ENCODE measurements at regions not wholly inside any gene's neighbourhood (a gene's known extent, or its start where the extent isn't known, plus 50 kb on each side); places are given as distances from the start of the nearest gene placed in this dataset.
"Not testable (repeated sequence)": the region's sequence is repeated elsewhere in the genome, so short reads cannot be mapped to it uniquely, and the experiment has no call there.

DNA sequence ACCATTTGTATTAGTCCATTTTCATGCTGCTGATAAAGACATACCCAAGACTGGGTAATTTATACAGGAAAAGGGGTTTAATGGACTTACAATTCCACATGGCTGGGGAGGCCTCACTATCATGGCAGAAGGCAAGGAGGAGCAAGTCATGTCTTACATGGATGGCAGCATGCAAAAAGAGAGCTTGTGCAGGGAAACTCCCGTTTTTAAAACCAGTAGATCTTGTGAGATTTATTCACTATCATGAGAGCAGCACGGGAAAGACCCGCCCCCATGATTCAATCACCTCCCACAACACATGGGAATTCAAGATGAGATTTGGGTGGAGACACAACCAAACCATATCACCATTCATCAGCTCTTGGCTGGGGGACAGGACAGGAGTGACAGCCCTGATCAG is 189.0 kb downstream of the UACA start:
- H3K36me3 Mint-ChIP-seq; H3K9me3 ChIP-seq (ENCODE audit: control insufficient read depth in 2 of 3, low read length in 3 of 3); ATAC-seq; DNase-seq; H3K4me3 Mint-ChIP-seq; H3K4me1 ChIP-seq (ENCODE audit: control insufficient read depth in 2 of 2, insufficient read depth in 2 of 2, low read length in 2 of 2); H3K4me3 ChIP-seq (ENCODE audit: low read length); intact Hi-C loops (cut with micrococcal nuclease); H3K27me3 ChIP-seq (ENCODE audit: control insufficient read depth in 2 of 2, insufficient read depth in 2 of 2, low read length in 2 of 2); CTCF ChIA-PET; H3K36me3 ChIP-seq (ENCODE audit: control insufficient read depth in 2 of 3, insufficient read depth in 3 of 3, low read length in 3 of 3); H3K27ac ChIP-seq (ENCODE audit: low read depth, low read length): not testable (repeated sequence)
- Mint-ChIP-seq H3K27ac (peak overlapping the region in 2 of 9 donors; percentile 68 to 72), H3K4me1 (peaks cover 3 to 15% (median 10%) of the 10 kb centered on the region in 7 donors), H3K9me3 (peaks cover 0 to 18% (median 4%) of the 10 kb centered on the region in 11 donors), H3K27me3 (peaks cover 0 to 31% (median 0%) of the 10 kb centered on the region in 5 donors)
- POLR2A ChIA-PET = interaction anchor here (0.6 to 0.9 kb wide), 2 partner anchors 14 to 38 kb away, joined by 3 read pairs; no protein-coding TSS in a partner anchor

DNA sequence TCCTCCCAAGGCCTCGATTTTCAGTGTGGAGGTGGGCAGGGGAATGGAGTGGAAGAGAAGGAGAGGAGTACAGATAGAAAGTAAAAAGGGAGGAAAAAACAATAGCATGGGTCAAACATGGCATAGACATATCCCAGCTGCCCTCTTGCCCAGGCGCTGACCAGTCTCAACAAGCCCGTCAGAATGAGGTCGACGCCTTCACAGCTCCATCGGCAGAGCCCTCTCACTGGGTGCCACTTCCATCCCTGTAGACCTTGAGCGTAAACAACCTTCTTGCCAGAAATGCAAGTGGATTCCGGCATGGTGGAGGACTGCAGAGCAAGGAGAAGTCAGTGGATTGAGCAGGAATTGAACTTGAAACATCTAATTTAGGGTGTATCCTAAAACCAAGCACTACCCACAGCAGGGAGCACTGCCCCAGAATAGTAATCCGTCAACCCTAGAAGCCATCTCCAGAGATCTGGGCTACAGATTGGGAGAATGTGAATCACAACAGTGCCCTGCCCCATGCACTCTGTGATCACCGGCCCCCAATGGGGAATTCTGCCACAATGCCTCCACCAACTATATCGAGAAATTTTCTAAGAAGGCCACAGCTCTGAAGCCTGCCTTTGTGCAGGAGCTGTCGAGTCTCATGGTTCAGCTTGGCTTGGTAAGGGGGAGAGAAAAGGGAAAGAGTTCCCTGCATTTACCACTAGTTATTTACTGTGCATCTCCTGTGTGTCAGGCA is 190.1 kb downstream of the UACA start:
- peak overlapping the region in 1 of 9 donors; percentile 6 for H3K27ac Mint-ChIP-seq
- no peak overlapping the region for H3K4me3 Mint-ChIP-seq
- POLR2A ChIA-PET = no interaction called here
- no peaks in the 10 kb centered on the region for H3K9me3 ChIP-seq (ENCODE audit: control insufficient read depth in 2 of 3, low read length in 3 of 3)
- peaks cover 0 to 4% of the 10 kb centered on the region in 2 donors for H3K4me1 ChIP-seq (ENCODE audit: control insufficient read depth in 2 of 2, insufficient read depth in 2 of 2, low read length in 2 of 2)
- H3K9me3 Mint-ChIP-seq = peaks cover 0 to 18% (median 4%) of the 10 kb centered on the region in 11 donors
- CTCF ChIA-PET = interaction anchor here (0.6 kb wide), 1 partner anchor 152 kb away, joined by 4 read pairs; no protein-coding TSS in a partner anchor
- no peak overlapping the region for H3K27ac ChIP-seq (ENCODE audit: low read depth, low read length)
- no peak overlapping the region for H3K4me3 ChIP-seq (ENCODE audit: low read length)
- peaks cover 4 to 6% (median 5%) of the 10 kb centered on the region in 5 donors for H3K36me3 Mint-ChIP-seq
- ATAC-seq (no peak), DNase-seq (no peak)
- peaks cover 0 to 28% (median 0%) of the 10 kb centered on the region in 5 donors for H3K27me3 Mint-ChIP-seq
- peaks cover 3 to 15% (median 10%) of the 10 kb centered on the region in 7 donors for H3K4me1 Mint-ChIP-seq
- H3K27me3 ChIP-seq (ENCODE audit: control insufficient read depth in 2 of 2, insufficient read depth in 2 of 2, low read length in 2 of 2) = no peaks in the 10 kb centered on the region
- H3K36me3 ChIP-seq (ENCODE audit: control insufficient read depth in 2 of 3, insufficient read depth in 3 of 3, low read length in 3 of 3) = no peaks in the 10 kb centered on the region
- intact Hi-C loops (cut with micrococcal nuclease) = no loop called here

DNA sequence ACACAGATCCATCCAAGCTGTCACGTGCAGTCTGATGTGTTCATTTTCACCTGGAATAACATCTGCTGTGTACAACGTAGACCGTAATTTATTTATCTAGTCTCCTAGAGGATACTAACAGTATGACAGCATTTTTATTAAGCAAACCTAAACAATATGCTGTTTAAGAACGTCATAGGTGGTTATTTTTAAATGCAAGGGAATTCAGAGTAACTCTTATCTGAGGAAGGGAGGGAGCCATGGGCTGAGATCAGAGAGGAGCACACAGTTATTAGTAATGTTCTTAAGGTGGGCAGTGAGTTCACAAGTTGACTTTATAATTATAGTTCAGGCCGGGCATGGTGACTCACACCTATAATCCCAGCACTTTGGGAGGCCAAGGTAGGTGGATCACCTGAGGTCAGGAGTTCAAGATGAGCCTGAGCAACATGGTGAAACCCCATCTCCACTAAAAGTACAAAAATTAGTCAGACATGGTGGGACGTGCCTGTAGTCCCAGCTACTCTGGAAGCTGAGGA is 193.6 kb downstream of the UACA start:
- intact Hi-C loops (cut with micrococcal nuclease) = no loop called here
- ATAC-seq = no peak
- no peak overlapping the region for H3K27ac ChIP-seq (ENCODE audit: low read depth, low read length)
- ChIA-PET POLR2A (interaction anchor here (1.2 kb wide), 1 partner anchor 10 kb away, joined by 4 read pairs; no protein-coding TSS in a partner anchor), CTCF (interaction anchor here (0.6 to 1.3 kb wide), 5 partner anchors 16 to 153 kb away, joined by 3 to 4 read pairs (median 4); no protein-coding TSS in a partner anchor)
- H3K4me1 ChIP-seq (ENCODE audit: control insufficient read depth in 2 of 2, insufficient read depth in 2 of 2, low read length in 2 of 2) = no peaks in the 10 kb centered on the region
- H3K9me3 Mint-ChIP-seq = peaks cover 0 to 11% (median 3%) of the 10 kb centered on the region in 11 donors
- no peaks in the 10 kb centered on the region for H3K36me3 ChIP-seq (ENCODE audit: control insufficient read depth in 2 of 3, insufficient read depth in 3 of 3, low read length in 3 of 3)
- H3K4me3 ChIP-seq (ENCODE audit: low read length) = no peak overlapping the region
- H3K36me3 Mint-ChIP-seq = peaks cover 0 to 6% (median 5%) of the 10 kb centered on the region in 5 donors
- no peaks in the 10 kb centered on the region for H3K9me3 ChIP-seq (ENCODE audit: control insufficient read depth in 2 of 3, low read length in 3 of 3)
- H3K27me3 ChIP-seq (ENCODE audit: control insufficient read depth in 2 of 2, insufficient read depth in 2 of 2, low read length in 2 of 2) = no peaks in the 10 kb centered on the region
- no peak for DNase-seq
- peaks cover 0 to 14% (median 0%) of the 10 kb centered on the region in 5 donors for H3K27me3 Mint-ChIP-seq
- peaks cover 0 to 10% (median 4%) of the 10 kb centered on the region in 7 donors for H3K4me1 Mint-ChIP-seq
- no peak overlapping the region for H3K4me3 Mint-ChIP-seq
- H3K27ac Mint-ChIP-seq = peak overlapping the region in 2 of 9 donors; percentile 6 to 12

DNA sequence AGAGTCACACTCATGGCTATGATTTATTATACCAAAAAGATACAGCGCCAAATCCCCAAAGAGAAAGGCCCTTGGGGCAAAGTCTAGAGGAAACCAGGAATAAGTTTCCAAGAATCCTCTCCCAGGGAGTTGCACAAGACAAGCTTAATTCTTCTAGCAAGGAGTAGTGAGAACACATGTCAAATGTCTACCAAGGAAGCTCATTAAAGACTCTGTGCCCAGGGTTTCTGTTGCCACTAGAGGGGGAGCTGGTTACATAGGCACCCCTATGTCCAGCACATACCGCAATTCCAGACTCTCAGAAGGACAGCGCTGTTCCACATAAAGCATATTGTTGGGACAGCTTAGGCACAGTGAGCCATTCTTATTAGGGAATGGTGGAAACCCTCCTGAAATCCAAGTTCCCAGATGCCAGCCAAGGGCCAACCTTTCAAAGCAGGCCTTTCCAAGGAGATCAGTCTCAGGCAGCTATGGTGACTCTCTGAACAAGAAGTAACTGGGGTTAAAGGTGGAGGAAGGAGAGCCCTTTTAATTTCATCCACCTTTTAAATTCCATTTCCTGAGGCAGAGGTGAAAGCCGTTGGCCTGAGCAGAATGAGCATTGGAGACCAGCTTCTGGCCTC is 194.2 kb downstream of the UACA start:
- Histone ChIP-seq H3K9me3 (ENCODE audit: control insufficient read depth in 2 of 3, low read length in 3 of 3) (no peaks in the 10 kb centered on the region), H3K36me3 (ENCODE audit: control insufficient read depth in 2 of 3, insufficient read depth in 3 of 3, low read length in 3 of 3) (no peaks in the 10 kb centered on the region), H3K4me1 (ENCODE audit: control insufficient read depth in 2 of 2, insufficient read depth in 2 of 2, low read length in 2 of 2) (no peaks in the 10 kb centered on the region), H3K4me3 (ENCODE audit: low read length) (no peak overlapping the region), H3K27ac (ENCODE audit: low read depth, low read length) (no peak overlapping the region), H3K27me3 (ENCODE audit: control insufficient read depth in 2 of 2, insufficient read depth in 2 of 2, low read length in 2 of 2) (no peaks in the 10 kb centered on the region)
- CTCF ChIA-PET = interaction anchor here (0.6 to 1.3 kb wide), 6 partner anchors 17 to 154 kb away, joined by 3 to 4 read pairs (median 3); no protein-coding TSS in a partner anchor
- intact Hi-C loops (cut with micrococcal nuclease) = no loop called here
- peak overlapping the region in 2 of 9 donors; percentile 6 to 12 for H3K27ac Mint-ChIP-seq
- POLR2A ChIA-PET = interaction anchor here (0.6 to 1.2 kb wide), 2 partner anchors 9 to 10 kb away, joined by 4 read pairs; no protein-coding TSS in a partner anchor
- no peak overlapping the region for H3K4me3 Mint-ChIP-seq
- no peak for ATAC-seq
- no peak for DNase-seq
- H3K9me3 Mint-ChIP-seq = peaks cover 0 to 6% (median 2%) of the 10 kb centered on the region in 11 donors
- H3K36me3 Mint-ChIP-seq = peaks cover 0 to 3% (median 2%) of the 10 kb centered on the region in 5 donors
- H3K4me1 Mint-ChIP-seq = peaks cover 0 to 8% (median 4%) of the 10 kb centered on the region in 7 donors
- peaks cover 0 to 14% (median 0%) of the 10 kb centered on the region in 5 donors for H3K27me3 Mint-ChIP-seq

DNA sequence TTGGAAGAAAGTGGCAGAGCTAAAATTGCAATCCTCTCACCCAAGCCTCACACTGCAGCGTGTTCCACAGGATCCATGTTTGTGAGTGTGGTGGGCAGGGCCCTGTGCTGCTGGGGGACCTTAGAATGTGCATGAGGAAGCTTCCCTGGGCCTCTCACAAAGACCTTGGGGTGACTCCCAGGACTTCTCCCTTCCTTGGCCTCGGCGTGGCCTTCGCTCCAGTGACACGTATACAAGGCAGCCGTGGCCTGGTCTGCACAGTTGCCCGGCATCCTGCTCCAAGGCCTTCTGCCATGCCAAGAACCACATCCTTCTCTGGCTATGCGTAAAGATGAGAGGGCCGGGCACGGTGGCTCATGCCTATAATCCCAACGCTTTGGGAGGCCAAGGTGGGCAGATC is 196.4 kb downstream of the UACA start:
- no peak overlapping the region for H3K4me3 ChIP-seq (ENCODE audit: low read length)
- H3K27me3 Mint-ChIP-seq = peaks cover 0 to 23% (median 0%) of the 10 kb centered on the region in 5 donors
- peaks cover 0 to 2% of the 10 kb centered on the region in 2 donors for H3K4me1 ChIP-seq (ENCODE audit: control insufficient read depth in 2 of 2, insufficient read depth in 2 of 2, low read length in 2 of 2)
- no peak overlapping the region for H3K4me3 Mint-ChIP-seq
- CTCF ChIA-PET = interaction anchor here (0.5 kb wide), 1 partner anchor 11 kb away, joined by 3 read pairs; no protein-coding TSS in a partner anchor
- H3K9me3 ChIP-seq (ENCODE audit: control insufficient read depth in 2 of 3, low read length in 3 of 3) = no peaks in the 10 kb centered on the region
- H3K27ac ChIP-seq (ENCODE audit: low read depth, low read length) = no peak overlapping the region
- POLR2A ChIA-PET = no interaction called here
- peaks cover 0 to 2% (median 0%) of the 10 kb centered on the region in 11 donors for H3K9me3 Mint-ChIP-seq
- H3K36me3 Mint-ChIP-seq = no peaks in the 10 kb centered on the region
- H3K4me1 Mint-ChIP-seq = peaks cover 0 to 20% (median 10%) of the 10 kb centered on the region in 7 donors
- peak overlapping the region in 1 of 9 donors; percentile 15 for H3K27ac Mint-ChIP-seq
- ATAC-seq (no peak), DNase-seq (no peak)
- H3K27me3 ChIP-seq (ENCODE audit: control insufficient read depth in 2 of 2, insufficient read depth in 2 of 2, low read length in 2 of 2) = no peaks in the 10 kb centered on the region
- H3K36me3 ChIP-seq (ENCODE audit: control insufficient read depth in 2 of 3, insufficient read depth in 3 of 3, low read length in 3 of 3) = no peaks in the 10 kb centered on the region
- intact Hi-C loops (cut with micrococcal nuclease) = no loop called here

DNA sequence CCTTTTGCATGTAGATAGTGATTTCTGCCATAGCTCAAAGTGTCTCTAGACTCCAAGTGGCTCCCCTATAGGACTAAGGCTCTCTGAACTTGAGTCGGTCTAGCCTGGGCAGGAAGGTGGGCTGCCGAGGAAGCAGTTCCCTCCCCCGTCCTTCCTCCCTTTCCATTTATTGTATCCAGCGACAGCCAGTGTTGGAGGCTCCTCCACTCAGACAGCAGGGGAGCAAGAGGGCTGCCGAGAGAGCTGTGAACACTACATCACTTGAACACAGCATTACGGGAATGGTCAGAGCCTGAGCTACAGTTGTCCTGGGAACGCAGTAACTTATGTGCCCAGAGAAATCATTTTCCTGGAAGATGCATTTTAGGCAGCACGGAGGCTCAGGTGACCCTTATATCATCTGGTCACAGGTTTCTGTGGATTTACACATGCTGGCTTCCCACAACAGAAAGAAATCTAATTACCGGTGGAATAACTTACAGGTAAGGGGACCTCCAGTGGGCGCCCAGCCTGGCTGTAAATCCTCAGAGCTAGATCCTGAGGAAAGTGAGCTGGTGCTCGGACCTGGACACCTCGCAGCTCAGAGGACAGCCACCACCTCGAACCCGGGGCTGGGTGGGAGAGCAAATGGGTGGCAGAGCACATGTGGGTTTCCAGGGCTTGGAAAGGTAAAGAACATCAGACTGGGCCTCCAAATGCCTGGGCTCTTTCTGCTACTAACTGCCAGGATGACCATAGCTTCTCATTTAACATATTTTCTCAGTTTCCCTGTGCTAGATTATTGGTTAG is 197.1 kb downstream of the UACA start:
- Histone ChIP-seq H3K4me3 (ENCODE audit: low read length) (no peak overlapping the region), H3K9me3 (ENCODE audit: control insufficient read depth in 2 of 3, low read length in 3 of 3) (no peaks in the 10 kb centered on the region), H3K27ac (ENCODE audit: low read depth, low read length) (no peak overlapping the region), H3K4me1 (ENCODE audit: control insufficient read depth in 2 of 2, insufficient read depth in 2 of 2, low read length in 2 of 2) (peaks cover 0 to 9% of the 10 kb centered on the region in 2 donors), H3K27me3 (ENCODE audit: control insufficient read depth in 2 of 2, insufficient read depth in 2 of 2, low read length in 2 of 2) (no peaks in the 10 kb centered on the region), H3K36me3 (ENCODE audit: control insufficient read depth in 2 of 3, insufficient read depth in 3 of 3, low read length in 3 of 3) (no peaks in the 10 kb centered on the region)
- POLR2A ChIA-PET = interaction anchor here (0.6 to 0.8 kb wide), 2 partner anchors 31 to 39 kb away, joined by 3 read pairs; no protein-coding TSS in a partner anchor
- no peaks in the 10 kb centered on the region for H3K36me3 Mint-ChIP-seq
- ATAC-seq = no peak
- H3K4me1 Mint-ChIP-seq = peaks cover 0 to 20% (median 13%) of the 10 kb centered on the region in 7 donors
- CTCF ChIA-PET = interaction anchor here (0.5 kb wide), 1 partner anchor 10 kb away, joined by 3 read pairs; no protein-coding TSS in a partner anchor
- intact Hi-C loops (cut with micrococcal nuclease) = no loop called here
- H3K4me3 Mint-ChIP-seq = no peak overlapping the region
- H3K9me3 Mint-ChIP-seq = peaks cover 0 to 2% (median 0%) of the 10 kb centered on the region in 11 donors
- DNase-seq = no peak
- no peak overlapping the region for H3K27ac Mint-ChIP-seq
- H3K27me3 Mint-ChIP-seq = peaks cover 0 to 30% (median 0%) of the 10 kb centered on the region in 5 donors
